ENCODE measurements at regions not wholly inside any gene's neighbourhood (a gene's known extent, or its start where the extent isn't known, plus 50 kb on each side); places are given as distances from the start of the nearest gene placed in this dataset.

DNA sequence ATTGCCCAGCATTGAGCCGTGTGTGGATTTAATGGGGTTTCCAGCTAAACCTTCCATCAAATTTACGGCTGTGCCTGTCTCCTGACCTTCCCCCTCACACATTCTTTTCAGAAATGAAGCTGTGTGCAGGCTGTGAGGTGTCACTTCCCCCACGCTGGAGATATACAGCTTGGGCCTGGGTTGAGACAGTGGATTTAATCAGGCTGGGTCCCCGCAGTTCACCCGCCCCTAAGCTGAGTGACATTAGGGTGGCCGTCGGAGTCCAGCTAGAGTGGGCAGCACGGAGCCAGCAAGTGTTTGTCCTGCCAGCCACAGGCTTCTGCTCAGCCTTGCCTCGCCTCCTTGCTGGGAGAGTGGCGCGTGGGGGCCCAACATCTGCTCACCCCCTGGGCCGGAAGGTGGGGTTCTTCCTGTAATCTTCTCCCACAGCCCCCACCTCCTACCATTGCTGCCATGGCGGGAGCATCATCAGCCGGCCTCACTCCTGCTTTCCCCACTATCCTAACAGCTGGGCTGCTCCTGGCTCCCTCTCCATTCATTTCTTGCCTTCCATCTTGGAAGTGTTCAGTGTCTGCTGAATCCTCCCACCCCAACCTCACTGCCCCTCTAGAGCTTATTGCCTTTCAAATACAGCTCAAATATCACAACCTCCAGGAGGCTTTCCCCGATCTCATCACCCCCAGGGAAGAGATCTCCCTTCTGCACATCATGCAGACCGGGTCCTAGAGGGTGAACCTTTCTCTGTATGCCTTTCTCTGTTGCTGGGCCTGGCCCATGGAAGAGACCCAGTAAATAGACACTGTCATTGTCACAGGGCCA is 149.0 kb downstream of the GLI2 start:
- TF ChIP-seq, protein P1, sequence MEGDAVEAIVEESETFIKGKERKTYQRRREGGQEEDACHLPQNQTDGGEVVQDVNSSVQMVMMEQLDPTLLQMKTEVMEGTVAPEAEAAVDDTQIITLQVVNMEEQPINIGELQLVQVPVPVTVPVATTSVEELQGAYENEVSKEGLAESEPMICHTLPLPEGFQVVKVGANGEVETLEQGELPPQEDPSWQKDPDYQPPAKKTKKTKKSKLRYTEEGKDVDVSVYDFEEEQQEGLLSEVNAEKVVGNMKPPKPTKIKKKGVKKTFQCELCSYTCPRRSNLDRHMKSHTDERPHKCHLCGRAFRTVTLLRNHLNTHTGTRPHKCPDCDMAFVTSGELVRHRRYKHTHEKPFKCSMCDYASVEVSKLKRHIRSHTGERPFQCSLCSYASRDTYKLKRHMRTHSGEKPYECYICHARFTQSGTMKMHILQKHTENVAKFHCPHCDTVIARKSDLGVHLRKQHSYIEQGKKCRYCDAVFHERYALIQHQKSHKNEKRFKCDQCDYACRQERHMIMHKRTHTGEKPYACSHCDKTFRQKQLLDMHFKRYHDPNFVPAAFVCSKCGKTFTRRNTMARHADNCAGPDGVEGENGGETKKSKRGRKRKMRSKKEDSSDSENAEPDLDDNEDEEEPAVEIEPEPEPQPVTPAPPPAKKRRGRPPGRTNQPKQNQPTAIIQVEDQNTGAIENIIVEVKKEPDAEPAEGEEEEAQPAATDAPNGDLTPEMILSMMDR (IDR thresholded peaks at IDR 0.05), result no peak
- TF ChIP-seq POLR2AphosphoS5 (IDR thresholded peaks at IDR 0.05) (no peak), POLR2A (IDR thresholded peaks at IDR 0.05) (no peak), EP300 (IDR thresholded peaks at IDR 0.05) (no peak)

Measured in stomach (tissue), 4 donors.